GM19455 (cell line): ENCODE measurements at regions not wholly inside any gene's neighbourhood (a gene's known extent, or its start where the extent isn't known, plus 50 kb on each side); places are given as distances from the start of the nearest gene placed in this dataset.
"Not testable (repeated sequence)": the region's sequence is repeated elsewhere in the genome, so short reads cannot be mapped to it uniquely, and the experiment has no call there.

Experiments
- ATAC-seq: cut with Tn5 transposase; IDR thresholded peaks from one replicate; pipeline ENCODE4 v1.9.1; 2021; ENCODE audit not compliant: unreplicated experiment

- ATAC-seq, result no peak
Observed at GRCh38 chr2:192559587-192559986, 364.9 kb upstream of the TMEFF2 start.

GRCh38 chr2:192558637-192559036, 363.9 kb upstream of the TMEFF2 start:
- ATAC-seq, result no peak

GRCh38 chr2:192555740-192556139, 361.0 kb upstream of the TMEFF2 start:
- ATAC-seq, result no peak

DNA sequence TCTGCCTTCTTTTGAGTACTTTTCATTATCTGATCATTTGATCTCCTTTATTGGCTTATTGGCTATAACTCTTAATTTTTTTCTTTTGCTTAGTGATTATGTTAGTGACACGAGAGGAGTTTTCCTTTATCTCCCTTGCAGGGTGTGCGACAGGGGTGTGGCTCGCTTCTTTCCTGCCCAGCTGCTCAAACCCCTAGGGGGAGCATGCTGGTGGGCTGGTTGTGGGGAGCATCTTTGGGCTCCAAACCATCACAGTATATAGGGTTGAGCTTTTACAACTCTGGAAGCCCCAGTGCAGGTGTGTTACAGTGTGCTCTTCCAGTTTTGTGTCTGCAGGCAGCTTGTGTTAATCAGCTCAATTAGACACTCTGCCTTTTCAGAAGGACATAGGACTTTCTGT, 357.0 kb upstream of the TMEFF2 start:
- ATAC-seq, result no peak

DNA sequence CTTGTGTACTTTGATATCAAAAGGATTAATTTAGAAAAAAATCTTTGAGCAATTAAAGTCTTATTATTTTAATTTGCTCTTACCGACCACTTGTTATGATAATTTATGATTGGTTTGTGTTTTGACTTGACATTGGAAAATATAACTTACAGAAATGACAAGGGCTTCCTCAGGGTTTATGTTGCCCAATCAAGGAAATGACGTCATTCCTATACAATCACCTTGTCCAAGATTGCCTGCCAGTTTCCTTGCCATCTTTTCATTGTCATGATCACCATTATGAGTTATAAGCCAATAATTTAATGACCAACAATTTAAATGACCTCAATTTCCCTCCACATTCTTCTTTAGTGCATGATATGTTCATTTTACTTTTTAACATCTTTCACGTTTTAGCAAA, 351.8 kb upstream of the TMEFF2 start:
- ATAC-seq, result no peak

DNA sequence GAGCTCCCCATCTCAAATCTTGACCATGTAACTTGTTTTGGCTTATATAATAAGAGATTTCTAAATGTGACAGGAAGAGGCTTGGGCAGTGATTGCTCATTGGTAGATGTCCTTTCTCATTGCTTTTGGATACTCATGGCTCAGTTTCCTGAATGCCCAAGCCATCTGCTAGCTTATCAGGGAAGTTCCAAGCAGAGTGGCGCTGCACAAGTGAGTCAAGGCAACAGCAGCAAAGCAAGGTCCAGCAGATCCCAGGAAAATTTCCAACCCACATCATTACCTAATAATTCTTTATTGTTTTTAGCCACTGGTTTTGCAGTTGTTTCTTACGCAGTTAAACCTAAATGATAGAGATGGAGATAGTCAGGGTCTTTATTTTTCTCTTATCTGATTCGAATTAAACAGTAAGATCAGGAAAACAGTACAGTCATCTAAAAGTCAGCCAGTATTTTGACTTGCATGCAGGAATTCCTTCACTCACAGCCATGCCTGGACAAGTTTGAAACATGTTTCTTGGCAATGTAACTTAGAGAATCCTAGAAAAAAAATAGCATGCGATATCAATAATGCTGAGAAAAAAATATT, 349.7 kb upstream of the TMEFF2 start:
- no peak for ATAC-seq

- ATAC-seq, result not testable (repeated sequence)
Observed at GRCh38 chr2:192542148-192543066, 347.7 kb upstream of the TMEFF2 start.

DNA sequence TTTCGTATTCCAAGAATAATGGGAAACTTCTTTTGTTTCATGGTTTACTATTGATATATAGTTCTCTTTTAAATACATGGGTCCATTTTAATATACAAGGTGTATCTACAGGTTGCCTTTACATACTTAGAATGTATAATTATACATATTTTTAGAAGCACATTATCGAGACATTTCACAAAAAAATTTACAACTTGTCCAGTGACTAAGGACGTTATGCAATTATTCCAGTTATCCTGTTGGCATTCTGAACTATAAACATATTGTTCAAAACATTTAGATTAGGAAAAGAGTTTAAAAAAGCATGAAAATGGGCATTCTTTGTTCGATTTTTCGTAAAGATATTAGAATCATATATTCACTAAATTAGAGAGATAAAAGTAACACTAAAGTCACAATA, 344.6 kb upstream of the TMEFF2 start:
- no peak for ATAC-seq

DNA sequence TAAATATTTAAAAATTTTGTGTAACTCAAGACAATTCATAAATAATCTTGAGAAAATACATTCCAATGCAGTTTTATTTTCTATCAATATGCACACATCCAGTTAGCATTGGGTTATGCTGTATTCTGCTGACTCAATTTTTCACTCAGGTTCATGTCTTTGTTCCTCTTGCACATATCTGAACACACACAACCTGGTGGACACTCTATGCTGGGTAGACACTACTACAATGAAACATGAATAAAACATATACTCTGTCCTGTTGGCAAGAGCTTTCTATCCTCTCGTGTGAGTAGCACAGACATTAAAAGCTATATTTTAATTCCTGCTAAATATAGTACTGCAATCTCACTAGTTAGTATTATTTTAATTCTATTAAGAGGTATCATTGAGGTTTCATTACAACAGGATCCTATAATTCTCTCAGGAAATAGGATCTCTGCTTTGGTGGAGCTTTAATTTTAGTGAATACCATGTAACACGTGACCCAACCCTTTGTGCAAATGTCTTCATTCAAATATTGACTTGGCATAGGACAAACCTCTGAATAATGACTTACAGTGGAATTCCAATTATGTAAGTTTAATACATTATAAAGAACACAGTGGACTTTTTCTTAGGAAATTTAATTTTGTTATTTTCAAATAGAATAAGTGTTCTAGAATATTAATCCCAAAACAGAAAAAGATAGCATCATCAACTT, 342.3 kb upstream of the TMEFF2 start:
- ATAC-seq, result no peak

DNA sequence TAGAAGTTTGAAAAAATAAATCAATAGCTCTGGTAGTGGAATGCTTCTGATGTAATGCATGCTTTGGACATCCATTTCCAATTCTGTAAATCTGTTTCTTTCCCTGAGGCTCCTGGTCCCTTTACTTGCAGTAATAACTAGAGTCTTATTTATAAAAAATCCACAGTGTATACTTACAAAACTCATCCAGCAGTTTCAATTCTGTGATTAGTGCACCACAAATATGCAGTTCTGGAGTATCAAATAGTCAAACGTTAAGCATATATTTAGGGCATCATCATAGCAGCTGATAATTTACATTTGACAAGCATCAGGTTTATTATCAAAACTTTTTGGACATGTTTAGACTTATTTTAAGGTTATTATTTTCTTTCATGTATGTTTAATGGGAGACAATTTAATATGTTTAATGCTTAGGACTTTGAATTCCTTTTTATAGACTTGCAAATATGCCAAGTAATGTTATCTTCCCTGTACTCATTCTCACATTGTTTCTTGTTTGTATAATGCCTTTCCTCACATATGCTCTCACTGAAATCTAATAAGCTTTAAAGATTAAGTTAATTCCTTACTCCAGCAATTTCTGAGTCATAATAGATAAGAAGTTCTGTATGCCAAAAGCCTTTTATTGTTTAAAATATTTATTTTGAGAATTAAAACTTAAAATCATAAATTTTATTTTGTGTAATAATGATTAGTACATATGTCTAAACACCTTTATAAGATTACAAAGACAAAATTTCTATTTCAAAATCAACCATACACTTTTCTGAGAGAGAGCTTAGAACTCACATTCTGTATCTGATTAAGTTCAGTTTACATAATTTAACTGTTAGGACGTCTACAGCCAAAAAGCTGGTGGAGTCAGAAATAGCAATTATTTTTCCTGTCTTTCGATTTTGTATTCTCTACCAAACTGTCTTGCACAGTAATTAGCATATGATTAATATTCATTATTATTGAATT, 341.5 kb upstream of the TMEFF2 start:
- ATAC-seq, result no peak

DNA sequence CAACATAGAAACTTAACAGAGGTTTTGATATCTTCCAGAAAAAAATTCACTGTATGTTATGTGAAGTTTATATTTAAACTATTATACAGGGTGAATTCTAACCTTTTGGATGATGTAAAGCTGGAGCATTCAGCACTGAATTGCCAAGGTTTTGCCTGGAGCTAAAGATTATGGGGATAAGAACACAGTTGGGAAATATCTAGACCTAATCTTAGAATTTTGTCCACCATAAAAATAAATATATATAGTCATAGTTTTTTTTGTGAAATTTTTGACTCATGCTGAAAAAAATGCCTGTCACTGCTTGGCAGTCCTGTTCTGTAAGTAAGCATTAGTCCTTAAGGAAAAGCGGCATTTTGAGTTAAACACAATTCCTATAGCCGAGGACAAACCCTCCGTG, 339.3 kb upstream of the TMEFF2 start:
- ATAC-seq, result no peak

- not testable (repeated sequence) for ATAC-seq
Observed at GRCh38 chr2:192524642-192525251, 330.0 kb upstream of the TMEFF2 start.

DNA sequence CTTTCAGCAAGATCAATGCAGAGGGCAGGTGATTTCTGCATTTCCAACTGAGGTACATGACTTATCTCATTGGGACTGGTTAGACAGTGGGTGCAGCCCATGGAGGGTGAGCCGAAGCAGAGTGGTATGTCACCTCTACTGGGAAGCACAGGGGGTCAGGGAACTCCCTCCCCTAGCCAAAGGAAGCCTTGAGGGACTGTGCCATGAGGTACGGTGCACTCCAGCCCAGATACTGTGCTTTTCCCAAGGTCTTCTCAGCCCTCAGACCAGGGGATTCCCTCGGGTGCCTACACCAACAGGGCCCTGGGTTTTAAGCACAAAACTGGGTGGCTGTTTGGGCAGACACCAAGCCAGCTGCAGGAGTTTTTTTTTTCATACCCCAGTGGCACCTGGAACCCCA, 329.5 kb upstream of the TMEFF2 start:
- ATAC-seq, result not testable (repeated sequence)

- no peak for ATAC-seq
Observed at GRCh38 chr2:192515937-192516336, 321.2 kb upstream of the TMEFF2 start.

DNA sequence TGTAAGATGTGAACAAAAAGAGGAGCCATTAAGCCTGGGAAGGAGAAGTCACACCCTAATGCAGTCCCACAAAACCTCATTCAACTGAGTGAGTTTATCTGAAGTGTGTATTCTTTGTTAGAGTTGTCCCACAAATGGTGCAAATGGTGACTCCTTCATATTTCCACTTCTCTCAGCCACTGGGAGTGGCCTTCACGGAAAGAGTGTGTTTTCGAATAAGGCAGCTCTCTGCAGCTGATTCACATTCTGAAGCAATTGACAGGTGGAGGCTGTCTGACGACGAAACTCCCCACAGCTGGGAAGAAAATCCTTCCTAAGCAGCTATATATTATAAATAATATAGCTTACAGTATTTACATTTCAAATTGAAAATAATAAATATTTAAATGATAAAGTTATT, 318.8 kb upstream of the TMEFF2 start:
- ATAC-seq, result no peak

- ATAC-seq, result not testable (repeated sequence)
Observed at GRCh38 chr2:192507836-192508450, 313.2 kb upstream of the TMEFF2 start.

DNA sequence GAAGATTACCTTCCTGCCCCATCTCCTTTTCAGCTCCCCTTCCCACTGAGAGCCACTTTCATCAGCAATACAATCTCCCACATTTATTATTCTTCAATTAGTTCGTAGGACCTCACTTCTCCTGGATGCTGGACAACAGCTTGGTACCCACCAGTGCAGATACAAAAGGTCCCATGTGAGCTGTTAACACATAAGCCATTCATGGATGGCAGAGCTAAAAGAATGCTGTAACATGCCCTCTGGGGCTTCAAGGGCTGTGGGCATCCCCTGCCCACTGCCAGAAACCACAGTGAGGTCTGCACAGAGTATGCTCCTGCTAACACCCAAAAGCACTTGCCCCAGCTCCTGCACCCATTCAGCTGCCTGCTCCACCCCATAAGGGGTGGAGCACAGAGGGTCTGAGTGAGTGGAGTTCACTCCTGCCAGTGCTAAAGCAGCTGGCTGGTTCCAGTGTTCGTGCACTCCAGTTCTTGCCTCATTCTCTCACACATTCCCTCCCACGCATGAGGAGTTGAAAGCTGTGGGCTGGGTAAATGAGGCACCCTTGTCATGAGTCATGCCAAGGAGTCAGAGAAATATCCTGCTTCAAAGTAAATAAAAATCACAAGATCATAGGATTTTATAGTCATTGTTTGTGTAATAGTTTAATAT, 305.9 kb upstream of the TMEFF2 start:
- peak; percentile 52 for ATAC-seq

DNA sequence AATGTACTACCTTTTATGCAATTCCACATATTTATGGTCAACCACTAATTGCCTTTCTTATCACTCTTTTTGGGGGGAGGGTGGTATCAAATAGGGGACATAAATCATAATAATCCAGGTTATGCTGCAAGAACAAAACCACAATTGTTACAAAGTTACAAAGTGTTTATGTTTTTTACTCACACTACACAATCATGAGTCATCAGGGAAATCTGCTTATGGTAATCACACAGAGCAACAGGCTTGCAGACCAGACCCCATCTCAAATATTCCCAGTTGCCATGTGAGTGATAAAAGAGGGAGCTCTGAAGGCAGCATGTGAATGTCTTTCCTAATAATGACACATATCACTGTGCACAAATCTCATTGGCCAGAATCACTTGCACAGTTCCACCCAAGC, 304.7 kb upstream of the TMEFF2 start:
- ATAC-seq, result no peak

DNA sequence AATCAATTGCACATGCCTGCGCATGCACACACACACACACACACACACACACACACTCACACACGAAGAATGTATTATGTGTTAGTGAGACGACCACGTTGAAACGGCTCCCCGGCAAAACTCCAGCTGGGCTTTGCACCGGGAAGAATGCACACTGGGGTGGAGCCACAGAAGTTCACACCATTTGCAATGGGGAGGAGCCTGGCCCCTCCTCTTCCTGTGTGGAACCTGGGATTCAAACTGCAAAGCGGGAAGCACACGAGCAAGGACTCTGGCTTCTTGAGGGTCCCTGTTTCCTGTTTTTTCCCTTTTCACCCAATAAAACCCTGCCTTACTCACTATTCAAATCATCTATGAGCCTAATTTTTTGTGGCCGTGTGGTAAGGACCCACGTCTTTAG, 304.0 kb upstream of the TMEFF2 start:
- no peak for ATAC-seq
